HEK293 (cell line): ENCODE measurements at regions not wholly inside any gene's neighbourhood (a gene's known extent, or its start where the extent isn't known, plus 50 kb on each side); places are given as distances from the start of the nearest gene placed in this dataset.

Experiments used
- KLF16 ChIP-seq: fragments of 450-650 bp; formaldehyde crosslinking; IDR thresholded peaks from 2 replicates; pipeline ENCODE4 v1.5.1; 2017; ENCODE audit warnings: missing biosample characterization, missing genetic modification characterization
- ZNF184 ChIP-seq: fragments of 450-650 bp; IDR thresholded peaks from 2 replicates; pipeline ENCODE4 v1.5.1; 2018; ENCODE audit warnings: missing biosample characterization, mild to moderate bottlenecking, missing genetic modification characterization
- ZNF366 ChIP-seq: fragments of 450-650 bp; formaldehyde crosslinking; conservative IDR thresholded peaks from 2 replicates; pipeline ENCODE4 v1.5.1; 2016; ENCODE audit warnings: missing biosample characterization, missing genetic modification characterization
- ZNF76 ChIP-seq: fragments of 450-650 bp; formaldehyde crosslinking; IDR thresholded peaks from 2 replicates; pipeline ENCODE4; 2016; ENCODE audit warnings: low read depth, missing biosample characterization, missing genetic modification characterization, borderline replicate concordance
- TF ChIP-seq, protein P1 (sequence below): fragments of 450-650 bp; formaldehyde crosslinking; IDR thresholded peaks from 2 replicates; pipeline ENCODE4 v1.5.1; 2016; ENCODE audit warnings: missing biosample characterization, missing genetic modification characterization
- TF ChIP-seq, protein P2 (sequence below): fragments of 450-650 bp; formaldehyde crosslinking; IDR thresholded peaks from 2 replicates; pipeline ENCODE4 v1.5.1; 2016; ENCODE audit warnings: missing biosample characterization, missing genetic modification characterization

DNA sequence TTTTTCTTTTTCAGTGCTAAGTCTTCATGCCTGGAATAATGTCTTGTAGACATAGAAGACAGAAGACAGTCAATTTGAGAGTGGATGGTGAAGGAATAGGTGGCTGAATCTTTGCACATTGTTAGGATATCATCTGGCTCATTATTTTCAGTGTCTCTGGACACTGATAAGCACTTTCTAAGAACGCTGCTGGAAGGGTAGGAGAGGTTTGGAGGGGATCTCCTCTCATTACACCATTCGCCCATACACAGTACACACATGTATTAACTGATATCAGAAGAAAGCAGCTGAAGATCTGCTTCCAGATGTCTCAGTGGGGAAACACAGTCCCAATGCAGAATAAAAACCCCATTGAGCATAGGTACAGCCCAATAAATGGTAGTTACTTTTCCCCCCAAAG, 461.1 kb upstream of the DCN start:
- TF ChIP-seq KLF16 (tag by site-specific recombination) (no peak), ZNF184 (tag by site-specific recombination) (no peak), ZNF366 (tag by site-specific recombination) (no peak), ZNF76 (tag by site-specific recombination) (no peak)
- TF ChIP-seq, protein P1, sequence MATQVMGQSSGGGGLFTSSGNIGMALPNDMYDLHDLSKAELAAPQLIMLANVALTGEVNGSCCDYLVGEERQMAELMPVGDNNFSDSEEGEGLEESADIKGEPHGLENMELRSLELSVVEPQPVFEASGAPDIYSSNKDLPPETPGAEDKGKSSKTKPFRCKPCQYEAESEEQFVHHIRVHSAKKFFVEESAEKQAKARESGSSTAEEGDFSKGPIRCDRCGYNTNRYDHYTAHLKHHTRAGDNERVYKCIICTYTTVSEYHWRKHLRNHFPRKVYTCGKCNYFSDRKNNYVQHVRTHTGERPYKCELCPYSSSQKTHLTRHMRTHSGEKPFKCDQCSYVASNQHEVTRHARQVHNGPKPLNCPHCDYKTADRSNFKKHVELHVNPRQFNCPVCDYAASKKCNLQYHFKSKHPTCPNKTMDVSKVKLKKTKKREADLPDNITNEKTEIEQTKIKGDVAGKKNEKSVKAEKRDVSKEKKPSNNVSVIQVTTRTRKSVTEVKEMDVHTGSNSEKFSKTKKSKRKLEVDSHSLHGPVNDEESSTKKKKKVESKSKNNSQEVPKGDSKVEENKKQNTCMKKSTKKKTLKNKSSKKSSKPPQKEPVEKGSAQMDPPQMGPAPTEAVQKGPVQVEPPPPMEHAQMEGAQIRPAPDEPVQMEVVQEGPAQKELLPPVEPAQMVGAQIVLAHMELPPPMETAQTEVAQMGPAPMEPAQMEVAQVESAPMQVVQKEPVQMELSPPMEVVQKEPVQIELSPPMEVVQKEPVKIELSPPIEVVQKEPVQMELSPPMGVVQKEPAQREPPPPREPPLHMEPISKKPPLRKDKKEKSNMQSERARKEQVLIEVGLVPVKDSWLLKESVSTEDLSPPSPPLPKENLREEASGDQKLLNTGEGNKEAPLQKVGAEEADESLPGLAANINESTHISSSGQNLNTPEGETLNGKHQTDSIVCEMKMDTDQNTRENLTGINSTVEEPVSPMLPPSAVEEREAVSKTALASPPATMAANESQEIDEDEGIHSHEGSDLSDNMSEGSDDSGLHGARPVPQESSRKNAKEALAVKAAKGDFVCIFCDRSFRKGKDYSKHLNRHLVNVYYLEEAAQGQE, result no peak
- TF ChIP-seq, protein P2, sequence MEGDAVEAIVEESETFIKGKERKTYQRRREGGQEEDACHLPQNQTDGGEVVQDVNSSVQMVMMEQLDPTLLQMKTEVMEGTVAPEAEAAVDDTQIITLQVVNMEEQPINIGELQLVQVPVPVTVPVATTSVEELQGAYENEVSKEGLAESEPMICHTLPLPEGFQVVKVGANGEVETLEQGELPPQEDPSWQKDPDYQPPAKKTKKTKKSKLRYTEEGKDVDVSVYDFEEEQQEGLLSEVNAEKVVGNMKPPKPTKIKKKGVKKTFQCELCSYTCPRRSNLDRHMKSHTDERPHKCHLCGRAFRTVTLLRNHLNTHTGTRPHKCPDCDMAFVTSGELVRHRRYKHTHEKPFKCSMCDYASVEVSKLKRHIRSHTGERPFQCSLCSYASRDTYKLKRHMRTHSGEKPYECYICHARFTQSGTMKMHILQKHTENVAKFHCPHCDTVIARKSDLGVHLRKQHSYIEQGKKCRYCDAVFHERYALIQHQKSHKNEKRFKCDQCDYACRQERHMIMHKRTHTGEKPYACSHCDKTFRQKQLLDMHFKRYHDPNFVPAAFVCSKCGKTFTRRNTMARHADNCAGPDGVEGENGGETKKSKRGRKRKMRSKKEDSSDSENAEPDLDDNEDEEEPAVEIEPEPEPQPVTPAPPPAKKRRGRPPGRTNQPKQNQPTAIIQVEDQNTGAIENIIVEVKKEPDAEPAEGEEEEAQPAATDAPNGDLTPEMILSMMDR (tag by site-specific recombination), result no peak
